Stimulated activated CD4-positive, alpha-beta T cell treated with anti-CD3 and anti-CD28 coated beads, Interleukin-12 subunit alpha, Interleukin-12 subunit beta, amount 100 ng/mL, for 48 hours (primary cell): ENCODE measurements at regions not wholly inside any gene's neighbourhood (a gene's known extent, or its start where the extent isn't known, plus 50 kb on each side); places are given as distances from the start of the nearest gene placed in this dataset.
"Not testable (repeated sequence)": the region's sequence is repeated elsewhere in the genome, so short reads cannot be mapped to it uniquely, and the experiment has no call there.

ENCODE experiments used
- DNase-seq, 3 donors: peaks; one replicate each; pipeline ENCODE4 v3.0.0-alpha.2; 2020; ENCODE audit warnings: low read depth in 2 of 3, low spot score in 1 of 3

GRCh38 chr3:162369306-162369705 is 872.7 kb downstream of the OTOL1 start:
- DNase-seq, result no peak

- DNase-seq, result no peak
Observed at GRCh38 chr3:162370141-162370540, 873.5 kb downstream of the OTOL1 start.

DNA sequence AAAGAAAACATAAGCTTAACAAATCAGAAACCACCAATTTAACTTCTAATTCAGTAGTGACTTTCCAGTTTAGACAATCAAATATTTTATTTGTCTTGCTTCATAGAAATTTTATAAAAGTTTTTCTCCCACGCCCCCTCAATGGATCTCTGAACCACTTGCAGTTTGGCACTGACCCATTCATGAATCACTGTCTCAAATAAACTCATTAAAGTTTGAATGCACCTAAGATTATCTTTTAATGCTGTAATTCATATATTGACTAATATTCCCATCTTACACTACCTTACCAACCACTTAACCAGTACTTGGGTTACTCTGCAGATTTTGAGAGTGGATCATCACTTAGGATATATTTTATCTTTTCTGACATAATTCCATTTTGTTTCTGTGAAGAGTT is 880.2 kb downstream of the OTOL1 start:
- no peak for DNase-seq

GRCh38 chr3:162377608-162378007 is 881.0 kb downstream of the OTOL1 start:
- no peak for DNase-seq

- no peak for DNase-seq
Observed at GRCh38 chr3:162385387-162385786, 888.8 kb downstream of the OTOL1 start.

GRCh38 chr3:162390891-162391290 is 894.3 kb downstream of the OTOL1 start:
- DNase-seq, result no peak

DNA sequence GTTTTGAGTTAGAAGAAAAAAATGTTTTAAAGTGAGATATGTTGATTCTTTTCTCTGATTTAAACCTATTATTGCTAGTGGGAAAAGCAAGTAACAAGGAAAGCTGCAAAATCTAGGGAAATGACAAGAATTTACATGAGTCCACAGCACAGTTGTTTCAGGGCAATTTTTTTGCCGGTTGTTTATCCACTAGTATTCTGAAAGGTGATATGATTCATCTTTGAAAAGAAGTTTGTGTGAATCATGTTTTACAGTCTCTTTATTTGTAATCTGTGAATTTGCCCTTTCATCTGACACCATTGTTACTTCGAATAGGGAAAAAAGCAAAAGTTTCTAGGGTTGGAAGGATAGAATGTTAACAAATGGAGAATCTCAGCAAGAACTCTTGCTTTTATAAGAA is 894.7 kb downstream of the OTOL1 start:
- DNase-seq, result no peak

GRCh38 chr3:162395496-162395895 is 898.9 kb downstream of the OTOL1 start:
- no peak for DNase-seq

GRCh38 chr3:162398554-162398953 is 901.9 kb downstream of the OTOL1 start:
- no peak for DNase-seq

GRCh38 chr3:162400697-162401096 is 904.1 kb downstream of the OTOL1 start:
- no peak for DNase-seq

DNA sequence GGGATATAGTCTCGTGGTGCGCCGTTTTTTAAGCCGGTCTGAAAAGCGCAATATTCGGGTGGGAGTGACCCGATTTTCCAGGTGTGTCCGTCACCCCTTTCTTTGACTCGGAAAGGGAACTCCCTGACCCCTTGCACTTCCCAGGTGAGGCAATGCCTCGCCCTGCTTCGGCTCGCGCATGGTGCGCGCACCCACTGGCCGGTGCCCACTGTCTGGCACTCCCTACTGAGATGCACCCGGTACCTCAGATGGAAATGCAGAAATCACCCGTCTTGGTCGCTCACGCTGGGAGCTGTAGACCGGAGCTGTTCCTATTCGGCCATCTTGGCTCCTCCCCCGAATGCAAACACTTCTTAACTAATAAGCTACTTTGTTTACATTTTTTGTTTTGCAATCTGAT is 914.9 kb downstream of the OTOL1 start:
- DNase-seq, result not testable (repeated sequence)

- DNase-seq, result no peak
Observed at GRCh38 chr3:162421721-162422120, 925.1 kb downstream of the OTOL1 start.

DNA sequence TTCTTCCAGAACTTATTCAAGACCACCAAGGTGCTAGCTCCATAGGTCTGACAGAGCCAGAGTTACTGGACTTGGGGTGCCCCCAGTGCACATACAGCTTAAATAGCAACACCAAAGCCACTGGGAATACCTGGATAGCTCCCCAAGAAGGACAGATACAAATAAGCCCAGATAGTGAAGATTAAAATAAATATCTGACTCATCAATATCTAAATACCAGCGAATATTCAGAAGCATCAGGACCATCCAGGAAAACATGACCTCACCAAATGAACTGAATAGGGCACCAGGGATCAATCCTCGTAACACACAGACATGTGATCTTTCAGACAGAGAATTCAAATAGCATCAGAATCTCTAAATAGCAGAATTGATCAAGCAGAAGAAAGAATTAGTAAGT is 931.6 kb downstream of the OTOL1 start:
- no peak for DNase-seq

DNA sequence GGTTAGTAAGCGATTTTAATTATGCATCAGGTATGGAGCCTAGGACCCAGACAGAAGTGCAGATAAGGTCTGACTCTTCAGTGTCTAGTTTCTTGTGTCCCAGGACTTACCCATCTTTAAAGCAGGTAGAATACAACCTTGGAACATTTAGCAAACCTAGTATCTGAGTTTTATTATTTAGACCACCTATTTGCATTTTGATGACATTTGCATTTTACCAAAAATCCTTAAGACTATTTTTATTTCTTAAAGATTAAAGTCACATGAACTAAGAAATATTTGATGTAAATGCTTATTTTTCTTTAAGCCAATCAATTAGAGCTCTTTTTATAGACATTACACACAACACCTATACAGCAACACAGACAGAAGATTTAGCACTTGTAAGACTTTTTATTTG is 939.1 kb downstream of the OTOL1 start:
- no peak for DNase-seq

DNA sequence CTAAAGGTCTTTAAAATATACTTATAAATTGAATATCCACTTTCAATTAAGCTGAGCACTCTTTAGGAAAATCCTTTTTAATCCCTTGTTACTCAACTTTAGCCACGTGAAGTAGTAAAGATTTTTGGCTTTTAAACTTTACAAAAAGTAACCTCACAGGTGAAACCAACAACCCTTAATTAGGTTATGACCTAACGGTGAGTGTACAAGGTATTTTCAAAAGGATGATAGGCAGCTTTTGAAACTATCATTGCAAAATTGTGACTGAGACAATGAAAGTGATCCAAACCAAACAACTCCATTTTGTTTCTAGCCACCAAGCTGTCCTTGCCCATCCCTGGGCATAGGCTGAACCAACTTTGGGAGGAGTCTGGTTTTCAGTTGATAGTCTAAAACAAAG is 940.2 kb downstream of the OTOL1 start:
- no peak for DNase-seq

DNA sequence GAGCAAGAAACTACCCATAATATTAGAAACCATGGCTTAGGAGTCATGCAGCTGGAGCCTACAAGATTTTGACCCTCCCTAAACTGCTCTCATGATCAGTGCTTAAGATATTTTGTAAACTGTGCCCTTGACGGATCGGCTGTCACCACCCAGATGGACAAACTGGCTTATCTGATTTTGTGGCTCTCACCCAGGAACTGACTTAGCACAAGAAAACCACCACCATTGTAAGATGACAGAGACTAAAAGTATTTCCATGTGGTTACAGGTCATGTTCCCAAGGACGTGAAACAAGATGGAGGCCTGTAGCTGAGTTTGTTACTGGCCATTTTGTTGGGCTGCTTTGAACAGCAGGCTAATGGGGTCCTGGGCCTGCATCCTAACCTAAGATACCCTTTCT is 940.9 kb downstream of the OTOL1 start:
- DNase-seq, result no peak

DNA sequence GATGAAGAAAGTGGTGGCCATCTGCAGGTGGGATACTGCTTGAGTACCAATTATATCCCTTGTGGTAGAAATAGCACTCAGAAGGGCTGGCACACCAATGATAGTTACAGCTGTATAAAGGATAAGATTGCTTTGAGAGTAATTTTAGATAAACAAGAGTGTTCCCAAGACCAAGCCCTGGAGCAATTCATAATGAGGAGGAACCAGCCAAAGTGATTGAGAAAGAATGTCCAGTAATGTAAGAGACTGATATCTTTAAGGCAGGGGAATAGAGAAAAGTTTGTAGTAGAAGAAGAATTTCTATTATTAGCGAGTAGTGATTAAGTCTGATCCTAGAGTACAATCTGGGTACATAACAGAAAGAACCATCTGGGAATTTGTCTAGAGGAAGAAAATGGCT is 945.1 kb downstream of the OTOL1 start:
- DNase-seq, result no peak

GRCh38 chr3:162443376-162443775 is 946.8 kb downstream of the OTOL1 start:
- no peak for DNase-seq

DNA sequence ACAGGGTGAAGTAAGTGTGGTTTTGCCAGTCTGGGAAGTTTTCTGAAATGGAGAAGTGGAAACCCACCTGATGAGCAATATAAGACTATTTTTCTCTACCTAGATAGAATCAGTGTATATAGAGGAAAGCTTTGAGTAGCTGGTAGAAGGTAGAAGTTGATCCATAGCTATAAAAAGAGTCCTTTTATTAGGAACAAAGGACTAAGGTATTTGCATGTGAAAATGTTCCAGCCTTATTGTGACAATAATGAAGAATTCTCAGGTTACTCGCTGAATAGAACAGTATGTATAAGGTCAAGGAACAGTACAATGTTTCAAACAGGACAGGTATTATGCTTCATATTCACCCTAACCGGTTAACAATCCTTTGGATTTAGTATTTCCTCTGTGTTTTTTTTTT is 972.2 kb downstream of the OTOL1 start:
- DNase-seq, result no peak

DNA sequence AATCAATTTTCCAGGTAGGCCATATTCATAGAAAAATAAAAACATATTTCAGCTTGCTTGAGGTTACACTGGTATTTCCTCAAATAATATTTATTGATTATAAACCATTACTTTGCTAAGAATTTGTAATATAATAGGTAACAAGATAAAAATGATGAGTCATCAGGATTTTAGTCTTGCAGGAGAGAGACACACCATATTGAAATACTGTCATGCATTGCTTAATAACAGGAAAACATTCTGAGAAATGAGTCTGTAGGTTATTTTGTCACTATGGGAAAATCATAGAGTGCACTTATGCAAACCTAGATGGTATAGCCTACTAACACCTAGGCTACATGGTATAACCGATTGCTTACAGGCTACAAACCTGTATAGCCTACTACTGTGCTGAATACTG is 990.5 kb downstream of the OTOL1 start:
- DNase-seq, result no peak

- no peak for DNase-seq
Observed at GRCh38 chr3:162489853-162490252, 993.2 kb downstream of the OTOL1 start.

- no peak for DNase-seq
Observed at GRCh38 chr3:162491952-162492351, 995.3 kb downstream of the OTOL1 start.

GRCh38 chr3:162492446-162493081 is 996.0 kb downstream of the OTOL1 start:
- DNase-seq, result no peak

GRCh38 chr3:162498626-162499025 is 1002.0 kb downstream of the OTOL1 start:
- DNase-seq, result no peak
